ENCODE measurements at regions not wholly inside any gene's neighbourhood (a gene's known extent, or its start where the extent isn't known, plus 50 kb on each side); places are given as distances from the start of the nearest gene placed in this dataset.

DNA sequence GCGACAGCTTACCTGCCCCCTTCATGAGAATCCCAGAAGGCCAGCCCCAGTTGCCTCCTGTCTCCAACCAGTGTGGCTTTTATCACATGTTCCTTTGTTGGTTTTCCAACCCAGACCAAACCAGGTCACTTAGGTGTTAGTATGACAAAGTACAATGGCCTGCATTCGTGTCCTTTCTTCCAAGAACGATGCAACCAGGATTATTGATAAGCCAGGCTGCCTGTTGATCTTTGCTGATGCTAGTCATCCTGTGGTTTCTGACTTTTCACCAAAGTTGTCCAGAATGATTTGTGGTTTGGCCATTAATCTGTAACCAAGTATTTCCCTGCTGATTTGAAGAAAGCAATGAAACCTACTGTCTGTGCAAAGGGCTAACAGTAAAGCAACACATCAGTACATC, 191.4 kb downstream of the CYLD start:
- TF ChIP-seq, protein P1, sequence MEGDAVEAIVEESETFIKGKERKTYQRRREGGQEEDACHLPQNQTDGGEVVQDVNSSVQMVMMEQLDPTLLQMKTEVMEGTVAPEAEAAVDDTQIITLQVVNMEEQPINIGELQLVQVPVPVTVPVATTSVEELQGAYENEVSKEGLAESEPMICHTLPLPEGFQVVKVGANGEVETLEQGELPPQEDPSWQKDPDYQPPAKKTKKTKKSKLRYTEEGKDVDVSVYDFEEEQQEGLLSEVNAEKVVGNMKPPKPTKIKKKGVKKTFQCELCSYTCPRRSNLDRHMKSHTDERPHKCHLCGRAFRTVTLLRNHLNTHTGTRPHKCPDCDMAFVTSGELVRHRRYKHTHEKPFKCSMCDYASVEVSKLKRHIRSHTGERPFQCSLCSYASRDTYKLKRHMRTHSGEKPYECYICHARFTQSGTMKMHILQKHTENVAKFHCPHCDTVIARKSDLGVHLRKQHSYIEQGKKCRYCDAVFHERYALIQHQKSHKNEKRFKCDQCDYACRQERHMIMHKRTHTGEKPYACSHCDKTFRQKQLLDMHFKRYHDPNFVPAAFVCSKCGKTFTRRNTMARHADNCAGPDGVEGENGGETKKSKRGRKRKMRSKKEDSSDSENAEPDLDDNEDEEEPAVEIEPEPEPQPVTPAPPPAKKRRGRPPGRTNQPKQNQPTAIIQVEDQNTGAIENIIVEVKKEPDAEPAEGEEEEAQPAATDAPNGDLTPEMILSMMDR (IDR thresholded peaks at IDR 0.05), result no peak
- intact Hi-C loops (cut with DNase I), result no loop called here
- no peak overlapping the region for H3K27ac ChIP-seq
- H3K4me1 ChIP-seq, result peaks cover 0 to 4% of the 10 kb centered on the region in 2 donors
- ATAC-seq (no peak), DNase-seq (no peak)
- H3K27me3 ChIP-seq, result no peaks in the 10 kb centered on the region
- no peaks in the 10 kb centered on the region for H3K9me3 ChIP-seq
- no peaks in the 10 kb centered on the region for H3K36me3 ChIP-seq
- H3K4me3 ChIP-seq, result no peak overlapping the region

DNA sequence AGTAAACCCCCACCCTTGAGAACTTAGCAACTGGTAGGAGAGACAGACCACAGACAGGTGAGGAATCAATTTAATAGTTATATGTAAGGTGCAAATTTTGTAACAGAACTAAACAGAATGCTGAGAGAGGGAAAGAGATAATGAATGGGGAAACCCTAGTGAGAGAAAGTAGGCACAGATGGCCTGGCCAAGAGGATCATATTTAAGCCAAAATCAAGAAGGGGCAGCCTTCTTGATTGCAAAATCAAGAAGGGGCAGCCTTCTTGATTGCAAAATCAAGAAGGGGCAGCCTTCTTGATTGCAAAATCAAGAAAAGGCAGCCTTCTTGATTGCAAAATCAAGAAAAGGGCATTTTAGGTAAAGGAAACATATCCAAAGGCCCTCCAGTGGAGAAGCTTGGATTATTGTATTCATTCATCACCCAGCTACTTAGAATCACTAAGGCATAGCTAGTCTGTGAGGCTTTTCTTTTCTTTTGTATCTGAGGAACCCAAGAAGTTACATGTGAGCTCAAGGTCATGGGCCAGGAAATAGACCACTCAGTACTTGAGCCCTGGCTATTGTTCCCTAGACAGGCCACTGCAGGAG, 190.6 kb downstream of the CYLD start:
- intact Hi-C loops (cut with DNase I), result no loop called here
- TF ChIP-seq, protein P1 (IDR thresholded peaks at IDR 0.05), result no peak
- ATAC-seq (peak; percentile 41), DNase-seq (no peak)
- H3K4me1 ChIP-seq, result peaks cover 0 to 4% of the 10 kb centered on the region in 2 donors
- H3K9me3 ChIP-seq, result no peaks in the 10 kb centered on the region
- H3K4me3 ChIP-seq, result no peak overlapping the region
- H3K27ac ChIP-seq, result no peak overlapping the region
- H3K36me3 ChIP-seq, result no peaks in the 10 kb centered on the region
- no peaks in the 10 kb centered on the region for H3K27me3 ChIP-seq

DNA sequence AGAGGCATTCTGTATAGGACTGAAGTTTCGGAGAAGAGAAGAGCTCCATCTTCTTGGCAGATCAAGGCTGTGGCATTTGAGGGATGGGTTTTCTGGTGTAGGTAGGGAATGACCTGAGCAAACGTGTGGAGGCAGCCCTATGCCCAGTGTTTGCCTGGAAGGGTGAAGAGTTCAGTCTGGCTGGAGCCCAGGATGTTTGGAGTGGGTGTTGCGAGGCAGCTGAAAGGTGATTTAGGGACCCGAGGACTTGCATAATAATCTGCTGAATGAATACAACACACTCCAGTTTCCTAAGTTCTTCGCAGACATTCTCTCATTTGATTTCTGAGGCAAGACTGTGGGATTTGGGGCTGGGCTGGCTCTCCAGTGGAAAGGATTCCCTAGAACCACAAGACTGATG, 186.2 kb downstream of the CYLD start:
- ATAC-seq (peak; percentile 88), DNase-seq (peak in 1 of 4 donors; percentile 24)
- Histone ChIP-seq H3K27ac (no peak overlapping the region), H3K4me3 (no peak overlapping the region), H3K4me1 (peaks cover 0 to 4% of the 10 kb centered on the region in 2 donors), H3K27me3 (no peaks in the 10 kb centered on the region), H3K36me3 (no peaks in the 10 kb centered on the region), H3K9me3 (no peaks in the 10 kb centered on the region)
- TF ChIP-seq, protein P1 (IDR thresholded peaks at IDR 0.05), result no peak
- intact Hi-C loops (cut with DNase I), result no loop called here

DNA sequence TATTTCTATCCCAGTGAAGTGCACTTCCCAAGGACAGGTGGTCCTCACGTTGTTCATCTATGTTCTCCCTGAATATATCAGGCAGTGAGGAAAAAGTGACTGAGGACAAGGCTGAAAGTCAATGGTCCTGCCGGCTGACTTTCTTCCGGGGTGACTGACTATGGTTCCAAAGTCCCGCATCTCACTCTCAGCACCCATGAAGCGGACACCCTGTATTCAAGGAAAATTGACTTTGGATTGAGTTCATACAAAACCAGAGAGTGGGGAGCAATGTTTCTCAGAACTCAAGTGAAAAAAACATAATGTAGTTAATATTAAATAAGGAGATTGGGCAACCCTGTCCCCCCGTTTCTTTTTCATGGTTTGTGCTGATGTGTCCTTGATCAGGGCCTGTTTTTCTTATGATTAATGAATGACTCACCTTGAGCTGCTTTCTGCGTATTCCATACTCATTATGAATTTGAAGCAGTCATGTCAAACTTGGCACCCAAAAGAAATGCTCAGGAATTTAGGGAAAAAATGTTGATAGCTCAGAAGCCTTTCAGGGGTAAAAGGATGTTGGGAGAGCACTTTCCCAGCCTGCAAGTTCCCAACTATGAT, 184.0 kb downstream of the CYLD start:
- Histone ChIP-seq H3K27ac (no peak overlapping the region), H3K9me3 (no peaks in the 10 kb centered on the region), H3K27me3 (no peaks in the 10 kb centered on the region), H3K36me3 (no peaks in the 10 kb centered on the region), H3K4me3 (no peak overlapping the region), H3K4me1 (no peaks in the 10 kb centered on the region)
- intact Hi-C loops (cut with DNase I), result no loop called here
- ATAC-seq (no peak), DNase-seq (peak in 1 of 4 donors; percentile 13)
- TF ChIP-seq, protein P1 (IDR thresholded peaks at IDR 0.05), result no peak

DNA sequence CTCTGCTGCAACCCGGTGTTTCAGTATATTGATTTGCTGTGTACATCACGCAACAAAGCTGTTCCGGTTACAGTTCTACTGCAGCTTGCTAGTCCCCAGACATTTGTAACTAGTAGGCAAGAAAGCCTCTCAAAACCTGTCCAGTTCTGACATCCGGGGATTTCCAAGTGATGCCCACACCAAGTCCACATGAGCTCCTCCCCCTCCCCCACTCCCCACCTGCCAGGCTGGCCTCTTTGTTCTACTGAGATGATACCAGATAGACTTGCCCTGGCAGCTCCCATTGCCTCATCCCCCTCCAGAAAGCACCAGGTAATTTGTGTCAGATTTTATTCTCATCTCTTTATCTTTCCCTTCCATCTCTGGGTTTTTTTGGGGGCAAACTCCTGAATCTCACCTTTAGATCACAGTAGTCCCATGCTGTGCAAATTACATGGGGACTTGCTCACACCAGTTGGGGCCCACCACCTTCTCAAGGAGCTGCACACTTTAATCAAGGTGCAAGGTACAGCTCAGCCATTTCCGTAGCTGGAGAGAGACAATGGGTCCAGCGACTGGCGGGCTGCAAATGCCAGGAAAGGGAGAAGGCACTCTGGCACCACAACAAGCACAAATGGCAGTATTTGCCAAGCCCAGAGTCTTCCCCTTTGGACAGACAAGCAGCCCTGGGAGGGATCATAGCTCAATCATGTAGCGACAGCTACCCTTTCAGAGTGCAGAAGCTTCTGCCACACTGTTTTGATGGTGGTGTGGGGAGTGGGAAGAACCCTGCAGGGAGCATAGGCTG, 183.1 kb downstream of the CYLD start:
- no peaks in the 10 kb centered on the region for H3K36me3 ChIP-seq
- ATAC-seq, result no peak
- intact Hi-C loops (cut with DNase I), result no loop called here

More for the DNA sequence above, 183.1 kb downstream of the CYLD start:
- TF ChIP-seq, protein P1 (IDR thresholded peaks at IDR 0.05), result no peak
- H3K27me3 ChIP-seq, result no peaks in the 10 kb centered on the region
- no peaks in the 10 kb centered on the region for H3K4me1 ChIP-seq
- no peak for DNase-seq
- no peak overlapping the region for H3K27ac ChIP-seq
- no peak overlapping the region for H3K4me3 ChIP-seq
- no peaks in the 10 kb centered on the region for H3K9me3 ChIP-seq
